ENCODE measurements at regions not wholly inside any gene's neighbourhood (a gene's known extent, or its start where the extent isn't known, plus 50 kb on each side); places are given as distances from the start of the nearest gene placed in this dataset.

DNA sequence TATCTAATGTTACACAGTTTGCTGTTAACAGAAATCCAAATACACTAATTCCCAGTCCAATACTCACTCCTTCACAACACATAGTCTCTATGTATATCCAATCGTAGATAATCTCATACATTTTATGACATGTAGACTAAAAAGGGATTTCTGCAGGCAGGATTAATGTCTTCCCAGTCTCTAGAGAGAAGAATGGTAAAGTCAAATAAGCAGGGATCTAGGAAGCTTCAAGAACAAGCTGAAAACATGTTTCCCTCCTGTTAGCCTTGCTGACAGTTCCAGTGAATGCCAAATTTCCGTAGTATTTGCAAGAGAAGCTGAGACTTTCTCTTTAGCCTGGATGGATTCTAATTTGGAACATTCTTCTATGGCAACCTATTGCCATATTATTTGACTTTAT is 500.1 kb downstream of the IGSF11 start (continued):
- TF ChIP-seq, protein P1, sequence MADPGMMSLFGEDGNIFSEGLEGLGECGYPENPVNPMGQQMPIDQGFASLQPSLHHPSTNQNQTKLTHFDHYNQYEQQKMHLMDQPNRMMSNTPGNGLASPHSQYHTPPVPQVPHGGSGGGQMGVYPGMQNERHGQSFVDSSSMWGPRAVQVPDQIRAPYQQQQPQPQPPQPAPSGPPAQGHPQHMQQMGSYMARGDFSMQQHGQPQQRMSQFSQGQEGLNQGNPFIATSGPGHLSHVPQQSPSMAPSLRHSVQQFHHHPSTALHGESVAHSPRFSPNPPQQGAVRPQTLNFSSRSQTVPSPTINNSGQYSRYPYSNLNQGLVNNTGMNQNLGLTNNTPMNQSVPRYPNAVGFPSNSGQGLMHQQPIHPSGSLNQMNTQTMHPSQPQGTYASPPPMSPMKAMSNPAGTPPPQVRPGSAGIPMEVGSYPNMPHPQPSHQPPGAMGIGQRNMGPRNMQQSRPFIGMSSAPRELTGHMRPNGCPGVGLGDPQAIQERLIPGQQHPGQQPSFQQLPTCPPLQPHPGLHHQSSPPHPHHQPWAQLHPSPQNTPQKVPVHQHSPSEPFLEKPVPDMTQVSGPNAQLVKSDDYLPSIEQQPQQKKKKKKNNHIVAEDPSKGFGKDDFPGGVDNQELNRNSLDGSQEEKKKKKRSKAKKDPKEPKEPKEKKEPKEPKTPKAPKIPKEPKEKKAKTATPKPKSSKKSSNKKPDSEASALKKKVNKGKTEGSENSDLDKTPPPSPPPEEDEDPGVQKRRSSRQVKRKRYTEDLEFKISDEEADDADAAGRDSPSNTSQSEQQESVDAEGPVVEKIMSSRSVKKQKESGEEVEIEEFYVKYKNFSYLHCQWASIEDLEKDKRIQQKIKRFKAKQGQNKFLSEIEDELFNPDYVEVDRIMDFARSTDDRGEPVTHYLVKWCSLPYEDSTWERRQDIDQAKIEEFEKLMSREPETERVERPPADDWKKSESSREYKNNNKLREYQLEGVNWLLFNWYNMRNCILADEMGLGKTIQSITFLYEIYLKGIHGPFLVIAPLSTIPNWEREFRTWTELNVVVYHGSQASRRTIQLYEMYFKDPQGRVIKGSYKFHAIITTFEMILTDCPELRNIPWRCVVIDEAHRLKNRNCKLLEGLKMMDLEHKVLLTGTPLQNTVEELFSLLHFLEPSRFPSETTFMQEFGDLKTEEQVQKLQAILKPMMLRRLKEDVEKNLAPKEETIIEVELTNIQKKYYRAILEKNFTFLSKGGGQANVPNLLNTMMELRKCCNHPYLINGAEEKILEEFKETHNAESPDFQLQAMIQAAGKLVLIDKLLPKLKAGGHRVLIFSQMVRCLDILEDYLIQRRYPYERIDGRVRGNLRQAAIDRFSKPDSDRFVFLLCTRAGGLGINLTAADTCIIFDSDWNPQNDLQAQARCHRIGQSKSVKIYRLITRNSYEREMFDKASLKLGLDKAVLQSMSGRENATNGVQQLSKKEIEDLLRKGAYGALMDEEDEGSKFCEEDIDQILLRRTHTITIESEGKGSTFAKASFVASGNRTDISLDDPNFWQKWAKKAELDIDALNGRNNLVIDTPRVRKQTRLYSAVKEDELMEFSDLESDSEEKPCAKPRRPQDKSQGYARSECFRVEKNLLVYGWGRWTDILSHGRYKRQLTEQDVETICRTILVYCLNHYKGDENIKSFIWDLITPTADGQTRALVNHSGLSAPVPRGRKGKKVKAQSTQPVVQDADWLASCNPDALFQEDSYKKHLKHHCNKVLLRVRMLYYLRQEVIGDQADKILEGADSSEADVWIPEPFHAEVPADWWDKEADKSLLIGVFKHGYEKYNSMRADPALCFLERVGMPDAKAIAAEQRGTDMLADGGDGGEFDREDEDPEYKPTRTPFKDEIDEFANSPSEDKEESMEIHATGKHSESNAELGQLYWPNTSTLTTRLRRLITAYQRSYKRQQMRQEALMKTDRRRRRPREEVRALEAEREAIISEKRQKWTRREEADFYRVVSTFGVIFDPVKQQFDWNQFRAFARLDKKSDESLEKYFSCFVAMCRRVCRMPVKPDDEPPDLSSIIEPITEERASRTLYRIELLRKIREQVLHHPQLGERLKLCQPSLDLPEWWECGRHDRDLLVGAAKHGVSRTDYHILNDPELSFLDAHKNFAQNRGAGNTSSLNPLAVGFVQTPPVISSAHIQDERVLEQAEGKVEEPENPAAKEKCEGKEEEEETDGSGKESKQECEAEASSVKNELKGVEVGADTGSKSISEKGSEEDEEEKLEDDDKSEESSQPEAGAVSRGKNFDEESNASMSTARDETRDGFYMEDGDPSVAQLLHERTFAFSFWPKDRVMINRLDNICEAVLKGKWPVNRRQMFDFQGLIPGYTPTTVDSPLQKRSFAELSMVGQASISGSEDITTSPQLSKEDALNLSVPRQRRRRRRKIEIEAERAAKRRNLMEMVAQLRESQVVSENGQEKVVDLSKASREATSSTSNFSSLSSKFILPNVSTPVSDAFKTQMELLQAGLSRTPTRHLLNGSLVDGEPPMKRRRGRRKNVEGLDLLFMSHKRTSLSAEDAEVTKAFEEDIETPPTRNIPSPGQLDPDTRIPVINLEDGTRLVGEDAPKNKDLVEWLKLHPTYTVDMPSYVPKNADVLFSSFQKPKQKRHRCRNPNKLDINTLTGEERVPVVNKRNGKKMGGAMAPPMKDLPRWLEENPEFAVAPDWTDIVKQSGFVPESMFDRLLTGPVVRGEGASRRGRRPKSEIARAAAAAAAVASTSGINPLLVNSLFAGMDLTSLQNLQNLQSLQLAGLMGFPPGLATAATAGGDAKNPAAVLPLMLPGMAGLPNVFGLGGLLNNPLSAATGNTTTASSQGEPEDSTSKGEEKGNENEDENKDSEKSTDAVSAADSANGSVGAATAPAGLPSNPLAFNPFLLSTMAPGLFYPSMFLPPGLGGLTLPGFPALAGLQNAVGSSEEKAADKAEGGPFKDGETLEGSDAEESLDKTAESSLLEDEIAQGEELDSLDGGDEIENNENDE (IDR thresholded peaks at IDR 0.05; ENCODE audit: insufficient replicate concordance, low read length): no peak
- TF ChIP-seq ATF2 (IDR thresholded peaks at IDR 0.05; ENCODE audit: low read length) (no peak), RXRA (IDR thresholded peaks at IDR 0.05; ENCODE audit: insufficient read depth, low read depth, low read length) (no peak), RFX5 (IDR thresholded peaks at IDR 0.05; ENCODE audit: borderline replicate concordance, low read depth, low read length) (no peak), MAFK (IDR thresholded peaks at IDR 0.05; ENCODE audit: low read depth, low read length) (no peak), SP4 (IDR thresholded peaks at IDR 0.05; ENCODE audit: low read length) (no peak), CBX8 (IDR thresholded peaks at IDR 0.05; ENCODE audit: borderline replicate concordance, low read depth, low read length) (no peak), TAF7 (optimal IDR thresholded peaks at IDR 0.05; ENCODE audit: borderline replicate concordance, low read depth, low read length) (no peak), BCL11A (IDR thresholded peaks at IDR 0.05; ENCODE audit: low read depth in 2 of 2, low read length in 2 of 2) (no peak)
